ENCODE measurements at regions not wholly inside any gene's neighbourhood (a gene's known extent, or its start where the extent isn't known, plus 50 kb on each side); places are given as distances from the start of the nearest gene placed in this dataset.
A peak's percentile ranks its signal among the peaks of the same experiment; 100 is the strongest.
"Not testable (repeated sequence)": the region's sequence is repeated elsewhere in the genome, so short reads cannot be mapped to it uniquely, and the experiment has no call there.

DNA sequence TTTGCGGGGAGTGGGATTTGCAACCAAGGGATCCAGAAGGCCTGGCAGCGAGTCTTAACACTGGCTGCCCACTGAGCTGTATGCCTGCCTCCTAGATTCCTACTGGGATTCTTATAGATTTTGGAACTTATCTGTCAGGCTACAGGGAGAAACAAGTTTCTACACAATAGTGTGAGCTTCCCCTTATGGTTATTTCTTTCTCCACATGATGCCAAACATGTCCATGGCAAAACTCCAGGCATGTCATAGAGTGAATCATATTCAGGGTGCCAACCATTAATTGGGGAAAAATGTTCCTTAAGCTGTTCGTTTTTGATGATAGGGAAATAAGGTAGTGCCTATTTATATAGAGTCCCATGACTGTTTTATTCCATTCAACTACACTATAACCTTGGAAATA, 1185.2 kb upstream of the CELF4 start:
- no peaks in the 10 kb centered on the region for H3K36me3 Mint-ChIP-seq (ENCODE audit: low read depth, unreplicated experiment)
- Histone ChIP-seq H3K27me3 (ENCODE audit: insufficient read depth, low read length) (no peaks in the 10 kb centered on the region), H3K4me3 (ENCODE audit: insufficient read depth, low read depth, low read length) (no peak overlapping the region), H3K4me2 (ENCODE audit: low read length) (no peak overlapping the region), H3K4me1 (ENCODE audit: insufficient read depth, low read length) (no peaks in the 10 kb centered on the region), H3K36me3 (ENCODE audit: insufficient read depth, low read length) (no peaks in the 10 kb centered on the region), H3K9me3 (ENCODE audit: insufficient read depth, low read depth, low read length) (no peaks in the 10 kb centered on the region), H3K9ac (ENCODE audit: low read length) (no peak overlapping the region), H2AFZ (ENCODE audit: low read depth, low read length) (no peak overlapping the region), H3K27ac (ENCODE audit: low read depth, low read length) (no peak overlapping the region), H3K79me2 (ENCODE audit: insufficient read depth, low read length) (no peaks in the 10 kb centered on the region), H4K20me1 (ENCODE audit: insufficient read depth, low read length) (no peaks in the 10 kb centered on the region)
- DNase-seq (ENCODE audit: low read depth) (no peak), FAIRE-seq (no peak)
- no peaks in the 10 kb centered on the region for H3K9me3 Mint-ChIP-seq (ENCODE audit: unreplicated experiment)
- H3K4me3 Mint-ChIP-seq (ENCODE audit: unreplicated experiment), result no peak overlapping the region
- H3K27ac Mint-ChIP-seq (ENCODE audit: unreplicated experiment), result no peak overlapping the region
- no peaks in the 10 kb centered on the region for H3K27me3 Mint-ChIP-seq (ENCODE audit: low read depth, unreplicated experiment)
- TF ChIP-seq EZH2 (IDR thresholded peaks at IDR 0.05; ENCODE audit: insufficient read depth, low read length), result no peak
- TF ChIP-seq, protein P1, sequence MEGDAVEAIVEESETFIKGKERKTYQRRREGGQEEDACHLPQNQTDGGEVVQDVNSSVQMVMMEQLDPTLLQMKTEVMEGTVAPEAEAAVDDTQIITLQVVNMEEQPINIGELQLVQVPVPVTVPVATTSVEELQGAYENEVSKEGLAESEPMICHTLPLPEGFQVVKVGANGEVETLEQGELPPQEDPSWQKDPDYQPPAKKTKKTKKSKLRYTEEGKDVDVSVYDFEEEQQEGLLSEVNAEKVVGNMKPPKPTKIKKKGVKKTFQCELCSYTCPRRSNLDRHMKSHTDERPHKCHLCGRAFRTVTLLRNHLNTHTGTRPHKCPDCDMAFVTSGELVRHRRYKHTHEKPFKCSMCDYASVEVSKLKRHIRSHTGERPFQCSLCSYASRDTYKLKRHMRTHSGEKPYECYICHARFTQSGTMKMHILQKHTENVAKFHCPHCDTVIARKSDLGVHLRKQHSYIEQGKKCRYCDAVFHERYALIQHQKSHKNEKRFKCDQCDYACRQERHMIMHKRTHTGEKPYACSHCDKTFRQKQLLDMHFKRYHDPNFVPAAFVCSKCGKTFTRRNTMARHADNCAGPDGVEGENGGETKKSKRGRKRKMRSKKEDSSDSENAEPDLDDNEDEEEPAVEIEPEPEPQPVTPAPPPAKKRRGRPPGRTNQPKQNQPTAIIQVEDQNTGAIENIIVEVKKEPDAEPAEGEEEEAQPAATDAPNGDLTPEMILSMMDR (IDR thresholded peaks at IDR 0.05; ENCODE audit: insufficient read depth, low read depth, low read length), result no peak
- peaks cover 8% of the 10 kb centered on the region for H3K4me1 Mint-ChIP-seq (ENCODE audit: low read depth, unreplicated experiment)

- DNase-seq (ENCODE audit: low read depth) (no peak), FAIRE-seq (no peak)
- Histone ChIP-seq H3K27ac (ENCODE audit: low read depth, low read length) (no peak overlapping the region), H3K79me2 (ENCODE audit: insufficient read depth, low read length) (no peaks in the 10 kb centered on the region), H3K4me1 (ENCODE audit: insufficient read depth, low read length) (no peaks in the 10 kb centered on the region), H2AFZ (ENCODE audit: low read depth, low read length) (no peak overlapping the region), H3K9me3 (ENCODE audit: insufficient read depth, low read depth, low read length) (no peaks in the 10 kb centered on the region), H3K4me2 (ENCODE audit: low read length) (no peak overlapping the region), H3K9ac (ENCODE audit: low read length) (no peak overlapping the region), H3K27me3 (ENCODE audit: insufficient read depth, low read length) (no peaks in the 10 kb centered on the region), H3K4me3 (ENCODE audit: insufficient read depth, low read depth, low read length) (no peak overlapping the region), H4K20me1 (ENCODE audit: insufficient read depth, low read length) (no peaks in the 10 kb centered on the region), H3K36me3 (ENCODE audit: insufficient read depth, low read length) (no peaks in the 10 kb centered on the region)
- Mint-ChIP-seq H3K9me3 (ENCODE audit: unreplicated experiment) (no peaks in the 10 kb centered on the region), H3K27me3 (ENCODE audit: low read depth, unreplicated experiment) (no peaks in the 10 kb centered on the region), H3K4me1 (ENCODE audit: low read depth, unreplicated experiment) (peaks cover 7% of the 10 kb centered on the region), H3K36me3 (ENCODE audit: low read depth, unreplicated experiment) (no peaks in the 10 kb centered on the region), H3K27ac (ENCODE audit: unreplicated experiment) (no peak overlapping the region), H3K4me3 (ENCODE audit: unreplicated experiment) (no peak overlapping the region)
- TF ChIP-seq, protein P1 (IDR thresholded peaks at IDR 0.05; ENCODE audit: insufficient read depth, low read depth, low read length), result no peak
- TF ChIP-seq EZH2 (IDR thresholded peaks at IDR 0.05; ENCODE audit: insufficient read depth, low read length), result no peak
Measured at GRCh38 chr18:38747153-38747552, 1181.6 kb upstream of the CELF4 start.

DNA sequence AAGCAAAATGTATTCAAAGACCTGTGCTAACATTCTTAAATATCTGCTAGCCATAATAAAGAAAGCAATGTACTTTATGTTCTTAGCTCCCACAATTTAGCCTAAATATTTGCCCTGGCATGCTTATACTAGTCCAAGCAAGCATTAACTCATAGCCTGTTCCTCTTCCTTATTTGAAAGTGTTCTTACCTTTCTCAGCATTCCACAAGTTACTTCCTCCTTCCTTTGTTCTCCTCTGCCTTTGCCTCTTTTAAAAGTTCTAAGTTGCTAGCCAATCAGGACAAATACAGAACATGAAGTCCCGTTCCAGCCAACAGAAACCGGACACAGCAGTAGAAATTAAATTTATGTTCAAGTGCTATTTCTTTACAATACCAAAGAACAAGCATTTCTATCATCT, 1154.6 kb upstream of the CELF4 start:
- H3K27ac ChIP-seq (ENCODE audit: low read depth, low read length); H3K9ac ChIP-seq (ENCODE audit: low read length); H3K4me1 Mint-ChIP-seq (ENCODE audit: low read depth, unreplicated experiment); H4K20me1 ChIP-seq (ENCODE audit: insufficient read depth, low read length); H3K36me3 Mint-ChIP-seq (ENCODE audit: low read depth, unreplicated experiment); DNase-seq (ENCODE audit: low read depth); FAIRE-seq; H3K27me3 ChIP-seq (ENCODE audit: insufficient read depth, low read length); H3K27me3 Mint-ChIP-seq (ENCODE audit: low read depth, unreplicated experiment); H3K9me3 ChIP-seq (ENCODE audit: insufficient read depth, low read depth, low read length); H3K4me2 ChIP-seq (ENCODE audit: low read length); H3K4me3 Mint-ChIP-seq (ENCODE audit: unreplicated experiment); H3K79me2 ChIP-seq (ENCODE audit: insufficient read depth, low read length); H3K36me3 ChIP-seq (ENCODE audit: insufficient read depth, low read length); H3K4me3 ChIP-seq (ENCODE audit: insufficient read depth, low read depth, low read length); H2AFZ ChIP-seq (ENCODE audit: low read depth, low read length); H3K4me1 ChIP-seq (ENCODE audit: insufficient read depth, low read length); H3K9me3 Mint-ChIP-seq (ENCODE audit: unreplicated experiment): not testable (repeated sequence)
- H3K27ac Mint-ChIP-seq (ENCODE audit: unreplicated experiment), result peak overlapping the region; percentile 70
